ENCODE measurements at regions not wholly inside any gene's neighbourhood (a gene's known extent, or its start where the extent isn't known, plus 50 kb on each side); places are given as distances from the start of the nearest gene placed in this dataset.

DNA sequence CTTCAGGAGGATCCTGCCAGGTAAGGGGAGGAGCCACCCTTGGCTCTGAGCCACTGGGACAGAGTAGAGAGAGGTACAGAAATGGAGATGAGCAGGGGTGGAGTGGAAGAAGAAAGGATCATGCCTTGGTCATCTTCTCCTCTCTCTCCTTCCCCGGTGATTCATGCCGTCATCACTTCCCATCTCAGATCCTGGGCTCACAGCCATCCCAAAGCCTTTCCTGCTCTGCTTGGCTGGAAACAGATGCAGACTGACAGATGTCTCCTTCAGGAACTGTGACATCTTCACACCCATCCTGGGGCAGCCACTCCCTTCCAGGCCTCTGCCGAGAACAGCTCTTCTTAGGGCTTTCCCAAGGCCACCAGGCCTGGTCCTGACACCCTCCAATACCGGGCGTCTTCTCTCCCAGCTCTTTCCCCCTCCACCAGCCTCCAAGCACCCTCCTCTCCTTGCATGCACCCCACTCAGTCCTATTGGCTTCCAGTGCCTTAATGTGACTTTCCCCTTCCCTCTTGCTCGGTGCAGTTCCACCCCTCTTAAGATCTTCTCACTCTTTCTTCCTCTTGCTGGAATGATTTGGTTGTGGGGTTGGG lies 58.3 kb upstream of the TNP1 start:
- no peak for DNase-seq

DNA sequence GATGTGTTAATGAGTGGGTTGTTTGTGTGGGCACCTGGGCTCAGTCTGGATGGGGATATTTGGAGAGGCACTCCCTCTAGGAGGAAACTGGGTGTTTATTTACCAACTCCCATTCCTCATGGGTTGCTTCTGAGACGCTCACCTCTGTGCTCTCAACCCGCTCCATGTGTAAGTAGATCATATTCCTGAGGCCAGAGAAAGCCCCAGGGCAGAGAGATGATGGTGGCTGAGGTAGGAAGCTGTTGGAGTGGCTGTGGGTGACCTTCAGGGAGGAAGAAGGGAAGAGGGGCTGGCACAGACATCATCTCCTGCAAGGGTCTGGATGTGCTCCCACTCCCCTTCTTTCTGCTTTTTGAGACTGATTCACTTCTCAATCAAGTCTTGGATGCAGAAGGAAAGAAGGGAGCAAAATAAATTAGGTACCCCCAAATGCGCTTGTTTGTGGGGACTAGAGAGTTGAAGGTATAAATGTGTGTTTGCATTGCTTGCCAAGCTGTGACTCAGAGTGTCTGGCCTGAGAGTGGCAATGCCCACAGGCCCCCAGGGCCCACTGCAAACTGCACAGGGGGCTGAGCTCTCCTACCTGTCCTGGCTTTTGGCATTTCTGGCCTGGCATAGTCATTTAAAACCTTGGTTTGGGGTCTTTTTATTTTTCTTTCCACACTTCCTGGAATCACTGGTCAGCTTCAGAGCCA lies 57.2 kb upstream of the TNP1 start:
- no peak for DNase-seq

DNA sequence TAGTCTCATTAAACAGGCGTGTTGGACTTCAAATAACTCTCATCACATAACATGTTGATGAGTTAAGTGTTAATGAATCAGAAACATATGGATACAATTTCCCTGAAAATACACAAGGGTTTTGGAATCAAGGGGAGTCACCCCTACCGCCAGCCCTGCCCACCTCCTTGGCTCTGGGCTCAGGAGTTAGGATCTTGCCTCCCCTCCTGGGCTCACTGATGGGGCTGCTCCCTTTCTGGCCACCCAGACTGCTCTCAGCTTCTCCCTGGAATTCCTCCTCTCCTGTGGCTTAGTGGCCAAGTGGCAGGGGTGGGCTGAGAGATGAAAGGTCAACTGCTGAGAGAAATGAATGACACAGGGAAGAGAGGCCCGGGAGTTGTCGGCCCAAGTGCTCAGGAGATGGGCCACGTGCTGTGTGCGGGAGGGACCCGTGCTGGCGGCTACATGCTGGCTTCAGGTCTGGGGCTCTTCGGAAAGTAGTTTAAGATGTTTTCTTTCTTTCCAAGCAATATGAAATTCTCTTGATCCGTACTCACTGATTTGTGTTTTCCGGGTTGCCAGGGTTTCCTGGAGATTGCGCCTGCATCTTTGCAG lies 55.8 kb upstream of the TNP1 start:
- no peak for DNase-seq

DNA sequence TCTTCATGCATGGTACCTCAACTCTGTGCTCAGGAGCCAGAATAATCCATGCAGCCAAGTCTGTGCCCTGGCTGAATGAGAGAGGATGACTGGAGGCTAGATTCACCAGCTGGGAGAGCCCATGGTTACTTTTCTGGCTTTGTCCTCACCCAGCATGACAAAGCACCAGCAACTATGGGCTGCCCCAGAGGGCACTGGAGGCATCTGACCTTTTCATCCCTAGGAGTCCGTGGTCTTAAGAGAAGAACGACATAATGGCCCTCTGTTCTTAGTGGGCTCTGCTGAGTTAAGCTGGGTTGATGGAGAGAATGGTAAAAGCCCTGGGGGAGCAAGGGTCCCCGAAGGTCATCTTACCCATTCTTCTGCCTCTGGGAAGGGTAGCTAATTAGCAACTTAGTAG lies 54.6 kb upstream of the TNP1 start:
- no peak for DNase-seq

DNA sequence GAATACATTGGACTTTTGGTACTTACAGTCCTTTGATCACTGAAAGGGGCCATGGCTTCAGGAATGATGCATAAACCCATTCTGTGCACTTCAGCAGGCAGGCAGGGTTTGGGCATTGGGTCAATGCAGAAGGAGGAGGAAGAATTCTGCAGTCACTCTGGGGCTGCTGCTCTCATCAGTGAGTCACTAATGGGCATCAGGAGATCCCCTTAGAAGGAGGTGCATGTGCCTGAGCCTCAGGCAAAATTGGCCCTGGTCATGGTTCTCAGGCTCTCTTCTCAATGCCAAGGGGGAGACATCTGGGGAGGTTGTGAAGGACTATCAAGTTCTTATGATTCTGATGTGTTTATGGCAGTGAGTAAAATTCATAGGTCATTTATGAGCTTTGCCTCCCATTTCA lies 52.0 kb upstream of the TNP1 start:
- peak; percentile 61 for DNase-seq

DNA sequence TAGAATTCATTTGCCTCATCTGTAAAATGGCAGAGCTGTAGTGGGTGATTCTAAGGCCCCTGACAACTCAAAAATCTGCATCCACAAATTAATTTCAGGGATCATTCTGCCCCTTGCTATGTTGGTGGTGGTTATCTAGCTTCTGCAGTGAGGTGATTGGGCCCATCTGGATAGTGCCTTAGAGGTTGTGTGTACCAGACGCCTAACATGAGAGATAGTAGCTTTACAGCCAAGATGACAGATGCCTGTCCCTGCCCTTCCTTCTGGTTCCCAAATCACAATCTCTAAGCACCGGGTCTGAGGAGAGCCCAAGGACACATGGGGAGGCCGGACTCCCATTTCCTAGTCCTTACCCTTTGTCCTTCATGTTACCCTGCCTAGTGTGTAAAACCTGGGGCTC lies 51.1 kb upstream of the TNP1 start:
- DNase-seq, result no peak

DNA sequence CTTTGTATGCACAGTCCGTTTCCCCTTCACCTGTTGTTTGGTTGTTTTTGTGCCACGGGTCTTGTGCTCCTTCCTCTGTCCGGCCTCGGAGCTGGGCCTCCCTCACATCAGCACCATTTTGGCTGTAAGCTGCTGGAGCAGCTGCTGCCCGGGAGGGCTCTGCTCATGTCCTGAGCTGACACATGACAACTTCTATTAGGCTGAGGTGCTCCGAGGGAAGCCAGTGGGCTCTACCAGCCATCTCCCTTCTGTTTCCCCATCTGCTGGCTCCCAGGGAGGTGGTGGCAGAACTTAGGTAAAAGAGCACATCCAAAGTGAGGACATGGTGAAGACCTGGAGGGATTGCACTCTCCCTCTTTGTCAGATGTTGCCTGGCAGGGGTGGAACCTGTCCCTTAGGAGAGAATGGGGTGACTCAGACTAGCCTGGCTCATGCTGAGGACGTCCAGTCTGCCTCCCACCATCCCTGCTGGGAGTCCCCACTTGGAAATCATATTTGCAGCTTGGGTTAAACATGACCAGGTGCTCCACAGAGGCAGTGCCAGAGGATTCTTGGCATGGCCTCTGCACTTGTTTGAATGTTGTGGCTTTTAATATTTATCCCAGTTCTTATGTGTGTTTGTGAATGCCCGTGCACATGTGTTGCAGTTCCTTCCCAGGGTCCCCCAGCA lies 49.8 kb upstream of the TNP1 start:
- DNase-seq, result no peak
